ENCODE measurements at regions not wholly inside any gene's neighbourhood (a gene's known extent, or its start where the extent isn't known, plus 50 kb on each side); places are given as distances from the start of the nearest gene placed in this dataset.

DNA sequence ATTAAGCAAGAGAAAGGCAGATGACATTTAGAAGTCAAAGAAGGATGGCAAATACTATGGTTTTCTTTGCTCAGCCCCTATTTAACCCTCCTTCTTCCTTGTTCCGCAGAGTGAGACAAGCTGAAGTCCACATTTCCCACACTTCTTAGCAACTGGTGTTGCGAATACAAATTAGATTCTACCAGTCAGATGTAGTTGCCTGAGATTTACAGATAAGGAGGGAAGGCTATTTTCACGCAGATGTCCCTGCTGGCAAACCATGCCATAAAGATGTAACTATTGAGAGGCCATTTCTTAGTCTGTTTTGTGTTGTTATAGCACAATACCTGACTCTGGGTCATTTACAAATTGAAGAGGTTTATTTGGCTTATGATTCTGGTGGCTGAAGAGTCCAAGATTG lies 84.3 kb downstream of the ZC3H11B start:
- no peaks in the 10 kb centered on the region for H3K79me2 ChIP-seq (ENCODE audit: control insufficient read depth, insufficient read depth, low read length)
- no peak overlapping the region for H3K27ac ChIP-seq (ENCODE audit: control insufficient read depth, insufficient read depth, low read length)
- no peaks in the 10 kb centered on the region for H3K9me1 ChIP-seq (ENCODE audit: control insufficient read depth, extremely low read depth, insufficient read depth, low read length)
- no peak overlapping the region for H3K4me3 ChIP-seq (ENCODE audit: control insufficient read depth in 2 of 3, extremely low read depth in 1 of 3, insufficient read depth in 2 of 3, low read depth in 1 of 3, low read length in 3 of 3)
- H3K27me3 ChIP-seq (ENCODE audit: control insufficient read depth, extremely low read depth, insufficient read depth, low read length), result no peaks in the 10 kb centered on the region
- no peak for FAIRE-seq
- no peaks in the 10 kb centered on the region for H3K36me3 ChIP-seq (ENCODE audit: control insufficient read depth in 2 of 2, extremely low read depth in 1 of 2, insufficient read depth in 2 of 2, low read length in 2 of 2)
- H3K9ac ChIP-seq (ENCODE audit: control insufficient read depth, extremely low read depth, insufficient read depth, low read length), result no peak overlapping the region
- no peaks in the 10 kb centered on the region for H4K20me1 ChIP-seq (ENCODE audit: control insufficient read depth, extremely low read depth, insufficient read depth, low read length)
- H2AFZ ChIP-seq (ENCODE audit: control insufficient read depth, low read length), result no peak overlapping the region
- DNase-seq (ENCODE audit: low read depth, low spot score), result no peak
- no peaks in the 10 kb centered on the region for H3K4me1 ChIP-seq (ENCODE audit: control insufficient read depth, extremely low read depth, insufficient read depth, low read length)
- TF ChIP-seq, protein P1, sequence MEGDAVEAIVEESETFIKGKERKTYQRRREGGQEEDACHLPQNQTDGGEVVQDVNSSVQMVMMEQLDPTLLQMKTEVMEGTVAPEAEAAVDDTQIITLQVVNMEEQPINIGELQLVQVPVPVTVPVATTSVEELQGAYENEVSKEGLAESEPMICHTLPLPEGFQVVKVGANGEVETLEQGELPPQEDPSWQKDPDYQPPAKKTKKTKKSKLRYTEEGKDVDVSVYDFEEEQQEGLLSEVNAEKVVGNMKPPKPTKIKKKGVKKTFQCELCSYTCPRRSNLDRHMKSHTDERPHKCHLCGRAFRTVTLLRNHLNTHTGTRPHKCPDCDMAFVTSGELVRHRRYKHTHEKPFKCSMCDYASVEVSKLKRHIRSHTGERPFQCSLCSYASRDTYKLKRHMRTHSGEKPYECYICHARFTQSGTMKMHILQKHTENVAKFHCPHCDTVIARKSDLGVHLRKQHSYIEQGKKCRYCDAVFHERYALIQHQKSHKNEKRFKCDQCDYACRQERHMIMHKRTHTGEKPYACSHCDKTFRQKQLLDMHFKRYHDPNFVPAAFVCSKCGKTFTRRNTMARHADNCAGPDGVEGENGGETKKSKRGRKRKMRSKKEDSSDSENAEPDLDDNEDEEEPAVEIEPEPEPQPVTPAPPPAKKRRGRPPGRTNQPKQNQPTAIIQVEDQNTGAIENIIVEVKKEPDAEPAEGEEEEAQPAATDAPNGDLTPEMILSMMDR (optimal IDR thresholded peaks at IDR 0.05 in 1 of 3, IDR thresholded peaks at IDR 0.05 in 1 of 3, conservative IDR thresholded peaks at IDR 0.05 in 1 of 3; ENCODE audit: extremely low read depth in 1 of 3, insufficient read depth in 2 of 3, low read length in 3 of 3), result no peak
- no peak for TF ChIP-seq EZH2 (IDR thresholded peaks at IDR 0.05; ENCODE audit: low read length)
- dilution Hi-C loops (cut with MboI; ENCODE audit: extremely low pct_ligation_motif_present, low sequenced_read_pairs), result no loop called here
- H3K4me2 ChIP-seq (ENCODE audit: control insufficient read depth, extremely low read depth, insufficient read depth, low read depth, low read length), result no peak overlapping the region
- H3K9me3 ChIP-seq (ENCODE audit: control insufficient read depth, low read depth, low read length), result no peaks in the 10 kb centered on the region

DNA sequence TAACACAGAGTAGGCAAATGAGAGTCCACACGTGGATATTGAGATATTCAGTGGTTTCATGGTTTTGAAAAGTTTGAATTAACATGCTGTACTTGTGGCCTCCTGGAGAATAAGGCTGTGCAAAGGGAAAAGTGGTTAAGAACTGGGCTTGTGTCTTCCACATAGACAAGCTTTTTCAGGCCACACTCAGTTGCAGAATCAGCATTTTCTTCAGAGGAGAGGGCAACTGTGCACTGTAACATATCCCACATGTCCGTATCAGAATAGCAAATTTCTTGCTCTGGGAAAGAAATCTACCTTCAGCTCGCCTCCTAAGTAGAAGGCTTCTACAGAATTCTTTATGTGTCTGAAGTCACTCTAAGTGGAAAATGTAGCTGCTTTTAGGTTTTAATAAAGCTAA lies 84.9 kb downstream of the ZC3H11B start:
- H3K4me1 ChIP-seq (ENCODE audit: control insufficient read depth, extremely low read depth, insufficient read depth, low read length), result no peaks in the 10 kb centered on the region
- DNase-seq (ENCODE audit: low read depth, low spot score), result no peak
- no peak overlapping the region for H3K4me2 ChIP-seq (ENCODE audit: control insufficient read depth, extremely low read depth, insufficient read depth, low read depth, low read length)
- no peaks in the 10 kb centered on the region for H3K79me2 ChIP-seq (ENCODE audit: control insufficient read depth, insufficient read depth, low read length)
- no peaks in the 10 kb centered on the region for H3K27me3 ChIP-seq (ENCODE audit: control insufficient read depth, extremely low read depth, insufficient read depth, low read length)
- no peaks in the 10 kb centered on the region for H4K20me1 ChIP-seq (ENCODE audit: control insufficient read depth, extremely low read depth, insufficient read depth, low read length)
- no peak for TF ChIP-seq EZH2 (IDR thresholded peaks at IDR 0.05; ENCODE audit: low read length)
- H3K9me3 ChIP-seq (ENCODE audit: control insufficient read depth, low read depth, low read length), result no peaks in the 10 kb centered on the region
- H3K36me3 ChIP-seq (ENCODE audit: control insufficient read depth in 2 of 2, extremely low read depth in 1 of 2, insufficient read depth in 2 of 2, low read length in 2 of 2), result no peaks in the 10 kb centered on the region
- no peaks in the 10 kb centered on the region for H3K9me1 ChIP-seq (ENCODE audit: control insufficient read depth, extremely low read depth, insufficient read depth, low read length)
- H2AFZ ChIP-seq (ENCODE audit: control insufficient read depth, low read length), result no peak overlapping the region
- dilution Hi-C loops (cut with MboI; ENCODE audit: extremely low pct_ligation_motif_present, low sequenced_read_pairs), result no loop called here
- H3K27ac ChIP-seq (ENCODE audit: control insufficient read depth, insufficient read depth, low read length), result no peak overlapping the region
- H3K9ac ChIP-seq (ENCODE audit: control insufficient read depth, extremely low read depth, insufficient read depth, low read length), result no peak overlapping the region
- FAIRE-seq, result no peak
- no peak overlapping the region for H3K4me3 ChIP-seq (ENCODE audit: control insufficient read depth in 2 of 3, extremely low read depth in 1 of 3, insufficient read depth in 2 of 3, low read depth in 1 of 3, low read length in 3 of 3)

DNA sequence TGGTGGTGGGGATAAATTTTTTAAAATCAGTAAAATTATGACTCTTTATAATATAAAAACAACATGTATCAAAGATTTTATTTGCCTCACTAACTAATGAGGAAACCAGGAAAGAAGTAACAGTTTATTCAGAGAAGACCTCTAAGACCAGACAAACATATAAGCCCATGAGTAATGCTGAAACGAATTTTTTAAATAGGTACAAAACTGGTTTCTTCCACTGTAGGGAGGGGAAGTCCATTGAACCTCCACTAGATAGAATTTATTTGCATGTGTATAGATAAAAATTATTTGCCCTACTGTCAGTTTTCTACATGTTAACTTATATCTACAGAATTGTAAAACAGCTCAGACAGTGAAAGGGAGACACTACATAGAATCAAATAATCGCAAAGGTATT lies 86.8 kb downstream of the ZC3H11B start:
- Histone ChIP-seq H3K4me1 (ENCODE audit: control insufficient read depth, extremely low read depth, insufficient read depth, low read length) (no peaks in the 10 kb centered on the region), H2AFZ (ENCODE audit: control insufficient read depth, low read length) (no peak overlapping the region), H3K27me3 (ENCODE audit: control insufficient read depth, extremely low read depth, insufficient read depth, low read length) (no peaks in the 10 kb centered on the region), H3K4me3 (ENCODE audit: control insufficient read depth in 2 of 3, extremely low read depth in 1 of 3, insufficient read depth in 2 of 3, low read depth in 1 of 3, low read length in 3 of 3) (no peak overlapping the region), H3K9me3 (ENCODE audit: control insufficient read depth, low read depth, low read length) (no peaks in the 10 kb centered on the region), H3K36me3 (ENCODE audit: control insufficient read depth in 2 of 2, extremely low read depth in 1 of 2, insufficient read depth in 2 of 2, low read length in 2 of 2) (no peaks in the 10 kb centered on the region), H3K4me2 (ENCODE audit: control insufficient read depth, extremely low read depth, insufficient read depth, low read depth, low read length) (no peak overlapping the region), H3K79me2 (ENCODE audit: control insufficient read depth, insufficient read depth, low read length) (no peaks in the 10 kb centered on the region), H3K9ac (ENCODE audit: control insufficient read depth, extremely low read depth, insufficient read depth, low read length) (no peak overlapping the region), H4K20me1 (ENCODE audit: control insufficient read depth, extremely low read depth, insufficient read depth, low read length) (no peaks in the 10 kb centered on the region), H3K9me1 (ENCODE audit: control insufficient read depth, extremely low read depth, insufficient read depth, low read length) (no peaks in the 10 kb centered on the region), H3K27ac (ENCODE audit: control insufficient read depth, insufficient read depth, low read length) (no peak overlapping the region)
- TF ChIP-seq EZH2 (IDR thresholded peaks at IDR 0.05; ENCODE audit: low read length), result no peak
- FAIRE-seq (no peak), DNase-seq (ENCODE audit: low read depth, low spot score) (no peak)
- dilution Hi-C loops (cut with MboI; ENCODE audit: extremely low pct_ligation_motif_present, low sequenced_read_pairs), result no loop called here
